GM12874 (cell line): ENCODE measurements at regions not wholly inside any gene's neighbourhood (a gene's known extent, or its start where the extent isn't known, plus 50 kb on each side); places are given as distances from the start of the nearest gene placed in this dataset.

Experiments used
- TF ChIP-seq, protein P1 (sequence below): IDR thresholded peaks from 2 replicates; pipeline ENCODE4 v1.5.1; 2011; ENCODE audit warnings: low read depth, mild to moderate bottlenecking, control low read depth, low read length, moderate library complexity; ENCODE audit not compliant: insufficient read depth

DNA sequence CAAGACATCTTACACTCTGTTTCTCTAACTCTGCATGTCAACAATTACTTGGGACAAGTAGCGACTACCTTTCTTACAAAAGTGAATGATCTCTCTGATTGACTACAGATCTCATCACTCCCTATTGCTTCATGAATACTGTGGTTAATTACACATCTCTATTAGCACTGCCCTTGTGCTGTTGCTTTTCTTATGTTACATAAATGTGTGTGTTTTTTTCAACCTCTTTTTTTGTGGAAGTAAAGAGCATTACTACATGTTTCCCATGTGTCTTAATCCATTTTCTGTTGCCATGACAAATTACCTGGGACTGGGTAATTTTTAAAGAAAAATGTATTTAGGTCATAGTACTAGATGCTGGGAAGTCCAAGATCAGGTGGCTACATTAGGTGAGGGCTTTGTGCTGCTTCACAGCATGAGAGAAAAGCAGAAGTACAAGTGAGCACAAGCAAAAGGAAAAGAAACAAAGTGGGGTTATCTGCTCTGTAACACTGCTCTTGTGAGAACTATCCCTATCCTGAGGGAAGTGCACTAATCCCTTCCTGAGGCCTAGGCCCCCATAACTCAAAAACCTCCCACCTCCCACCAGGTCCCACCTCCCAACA is 298.2 kb upstream of the SATB1 start:
- TF ChIP-seq, protein P1, sequence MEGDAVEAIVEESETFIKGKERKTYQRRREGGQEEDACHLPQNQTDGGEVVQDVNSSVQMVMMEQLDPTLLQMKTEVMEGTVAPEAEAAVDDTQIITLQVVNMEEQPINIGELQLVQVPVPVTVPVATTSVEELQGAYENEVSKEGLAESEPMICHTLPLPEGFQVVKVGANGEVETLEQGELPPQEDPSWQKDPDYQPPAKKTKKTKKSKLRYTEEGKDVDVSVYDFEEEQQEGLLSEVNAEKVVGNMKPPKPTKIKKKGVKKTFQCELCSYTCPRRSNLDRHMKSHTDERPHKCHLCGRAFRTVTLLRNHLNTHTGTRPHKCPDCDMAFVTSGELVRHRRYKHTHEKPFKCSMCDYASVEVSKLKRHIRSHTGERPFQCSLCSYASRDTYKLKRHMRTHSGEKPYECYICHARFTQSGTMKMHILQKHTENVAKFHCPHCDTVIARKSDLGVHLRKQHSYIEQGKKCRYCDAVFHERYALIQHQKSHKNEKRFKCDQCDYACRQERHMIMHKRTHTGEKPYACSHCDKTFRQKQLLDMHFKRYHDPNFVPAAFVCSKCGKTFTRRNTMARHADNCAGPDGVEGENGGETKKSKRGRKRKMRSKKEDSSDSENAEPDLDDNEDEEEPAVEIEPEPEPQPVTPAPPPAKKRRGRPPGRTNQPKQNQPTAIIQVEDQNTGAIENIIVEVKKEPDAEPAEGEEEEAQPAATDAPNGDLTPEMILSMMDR, result no peak

GRCh38 chr3:18720543-18720942 is 295.4 kb upstream of the SATB1 start:
- TF ChIP-seq, protein P1, result no peak

DNA sequence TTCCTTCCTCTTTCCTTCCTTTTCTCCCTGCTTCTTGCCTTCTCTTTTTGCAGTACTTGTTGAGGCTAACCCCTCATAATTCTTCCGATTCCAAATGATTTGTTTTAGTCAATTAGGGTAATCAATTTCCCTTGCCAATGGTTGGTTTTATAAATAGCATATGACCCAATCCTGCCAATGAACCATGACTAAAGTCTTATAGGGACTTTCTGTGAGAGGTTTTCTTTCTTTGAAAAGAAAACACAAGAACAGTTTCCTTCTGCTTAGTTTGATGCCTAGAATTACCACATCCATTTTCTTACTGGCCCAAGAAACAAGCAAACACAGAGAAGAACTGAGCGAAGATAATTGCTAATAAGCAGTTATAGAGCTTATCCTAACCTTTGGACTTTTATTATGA is 292.5 kb upstream of the SATB1 start:
- TF ChIP-seq, protein P1, result no peak

- TF ChIP-seq, protein P1, result no peak
These were observed 291.7 kb upstream of the SATB1 start for GRCh38 chr3:18716821-18717220.

- TF ChIP-seq, protein P1, result no peak
These were observed 291.0 kb upstream of the SATB1 start for GRCh38 chr3:18716101-18716500.

GRCh38 chr3:18715208-18715607 is 290.1 kb upstream of the SATB1 start:
- TF ChIP-seq, protein P1, result no peak

DNA sequence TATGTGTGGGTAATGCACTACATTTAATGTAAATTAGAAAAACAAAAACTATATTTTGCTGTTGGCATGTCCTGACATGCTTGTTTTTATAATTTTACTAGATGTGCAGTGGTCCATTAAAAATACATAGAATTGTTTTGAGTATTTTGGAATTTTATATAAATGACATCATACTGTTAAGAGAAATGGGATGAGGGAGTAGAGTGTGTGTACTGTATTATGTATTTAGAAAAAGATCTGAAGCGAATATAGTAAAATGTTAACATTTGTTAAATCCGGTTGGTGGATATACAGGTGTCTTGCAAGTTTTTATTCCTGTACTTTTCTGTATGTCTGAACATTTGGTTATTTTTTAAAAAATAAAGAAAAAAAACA is 288.4 kb upstream of the SATB1 start:
- TF ChIP-seq, protein P1, result no peak
